ENCODE measurements at regions not wholly inside any gene's neighbourhood (a gene's known extent, or its start where the extent isn't known, plus 50 kb on each side); places are given as distances from the start of the nearest gene placed in this dataset.

DNA sequence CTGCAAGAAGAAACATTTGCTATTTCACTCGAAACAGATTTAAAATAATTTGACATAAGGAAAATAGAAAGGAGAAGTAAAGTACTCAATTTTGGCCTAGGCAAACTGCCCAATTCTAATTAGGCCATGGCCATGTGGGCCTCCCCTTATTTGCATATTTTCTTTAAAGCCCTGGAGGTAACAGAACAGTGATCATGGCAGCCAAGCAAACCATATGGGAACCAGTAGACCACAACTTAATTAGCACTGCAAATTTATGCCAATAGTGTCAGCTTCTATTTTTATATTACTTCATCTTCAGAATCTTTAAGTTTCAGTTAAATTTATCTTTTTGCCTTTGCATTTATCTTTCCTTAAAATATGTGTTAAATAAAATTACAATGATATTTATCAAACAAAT, 63.3 kb upstream of the THSD7A start:
- DNase-seq (ENCODE audit: low read depth) = no peak

DNA sequence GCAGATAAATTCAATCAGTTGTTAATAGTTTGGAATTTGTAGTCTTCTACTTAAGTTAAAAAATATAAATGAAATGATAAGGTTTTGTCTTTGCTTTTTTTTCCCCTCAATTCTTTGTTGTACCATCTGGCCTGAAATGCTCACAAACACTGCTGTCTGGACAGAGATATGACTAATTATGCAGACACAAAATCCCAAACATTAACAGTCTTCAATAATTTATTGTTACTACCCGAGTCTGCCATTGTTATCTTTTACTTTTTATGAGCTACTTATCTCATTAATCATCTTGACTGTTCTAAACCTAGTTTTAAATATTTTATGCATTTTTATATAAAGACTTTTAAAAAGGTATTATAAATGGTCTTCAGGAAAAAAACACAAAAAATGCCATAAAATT, 64.7 kb upstream of the THSD7A start:
- no peak for DNase-seq (ENCODE audit: low read depth)

DNA sequence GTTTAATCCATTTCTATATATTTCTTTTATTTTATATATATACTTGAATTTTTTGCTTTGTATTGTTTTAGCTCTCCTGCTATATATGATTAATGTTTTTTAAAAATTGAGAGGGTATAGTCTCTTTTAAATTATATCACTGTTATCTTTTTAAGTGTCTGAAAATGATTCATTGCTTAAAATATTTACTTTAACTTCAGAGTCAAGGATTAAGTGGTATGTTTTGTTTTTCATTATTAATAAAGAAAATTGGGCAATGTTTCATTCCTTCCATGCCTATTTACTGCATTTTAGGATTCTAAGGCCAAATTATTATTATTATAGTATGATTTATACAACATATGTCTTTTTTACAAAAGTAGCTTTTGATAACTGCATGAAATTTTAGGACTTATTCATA, 67.2 kb upstream of the THSD7A start:
- DNase-seq (ENCODE audit: low read depth) = no peak

DNA sequence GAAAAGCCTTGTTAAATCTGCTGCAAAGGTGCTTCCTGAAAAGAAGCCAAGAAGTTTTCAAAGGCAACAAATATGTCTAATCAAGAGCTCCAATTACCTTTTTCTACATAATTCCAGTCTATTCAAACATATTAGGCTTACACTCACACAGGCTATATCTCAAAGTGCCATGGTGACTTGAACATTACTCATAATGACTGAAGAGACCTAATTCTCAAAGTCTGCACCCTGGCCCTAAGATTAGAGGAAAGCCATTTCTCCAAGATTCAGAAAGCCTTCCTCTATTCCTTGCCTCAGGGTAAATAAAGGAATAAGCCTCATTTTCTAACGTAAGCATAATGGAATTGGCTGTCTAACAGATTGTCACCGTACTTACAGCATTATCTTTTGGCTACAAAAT, 78.3 kb upstream of the THSD7A start:
- no peak for DNase-seq (ENCODE audit: low read depth)

DNA sequence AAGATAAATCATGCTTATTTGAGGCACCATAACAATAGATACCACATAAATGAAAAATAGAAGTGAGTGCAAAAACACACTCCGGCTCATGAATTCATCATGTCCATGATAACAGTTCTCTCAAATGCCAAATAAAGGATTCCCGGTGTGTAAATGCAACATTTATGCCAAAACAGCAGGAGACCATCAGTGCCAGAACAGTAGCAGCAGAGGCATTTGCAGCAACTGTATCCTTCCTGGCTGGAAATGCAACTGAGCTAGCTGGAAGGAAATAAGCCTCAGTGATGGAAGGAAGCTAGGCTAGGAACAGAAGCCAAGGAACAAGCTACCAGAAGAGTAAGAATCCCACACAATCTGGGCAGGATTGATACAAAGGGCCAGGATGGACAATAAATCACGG, 79.9 kb upstream of the THSD7A start:
- no peak for DNase-seq (ENCODE audit: low read depth)

DNA sequence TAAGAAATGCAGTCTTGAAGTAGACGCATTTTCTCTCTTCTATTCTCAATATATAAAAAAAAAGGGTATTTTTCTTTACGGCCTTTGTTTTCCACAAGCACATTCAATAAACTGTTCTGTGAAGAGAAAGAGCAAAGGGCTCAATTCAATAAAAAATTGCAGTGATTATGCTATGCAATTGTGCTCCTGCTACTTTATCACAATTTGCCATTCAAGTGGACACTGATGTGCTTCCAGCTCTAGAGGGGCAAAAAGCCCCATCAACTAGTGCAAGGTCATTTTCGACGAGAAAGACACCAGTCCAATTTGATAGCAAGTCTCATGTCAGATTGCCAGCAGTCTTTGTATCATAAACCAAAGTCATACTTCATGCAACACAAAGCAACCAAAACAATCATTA, 82.6 kb upstream of the THSD7A start:
- DNase-seq (ENCODE audit: low read depth) = no peak

DNA sequence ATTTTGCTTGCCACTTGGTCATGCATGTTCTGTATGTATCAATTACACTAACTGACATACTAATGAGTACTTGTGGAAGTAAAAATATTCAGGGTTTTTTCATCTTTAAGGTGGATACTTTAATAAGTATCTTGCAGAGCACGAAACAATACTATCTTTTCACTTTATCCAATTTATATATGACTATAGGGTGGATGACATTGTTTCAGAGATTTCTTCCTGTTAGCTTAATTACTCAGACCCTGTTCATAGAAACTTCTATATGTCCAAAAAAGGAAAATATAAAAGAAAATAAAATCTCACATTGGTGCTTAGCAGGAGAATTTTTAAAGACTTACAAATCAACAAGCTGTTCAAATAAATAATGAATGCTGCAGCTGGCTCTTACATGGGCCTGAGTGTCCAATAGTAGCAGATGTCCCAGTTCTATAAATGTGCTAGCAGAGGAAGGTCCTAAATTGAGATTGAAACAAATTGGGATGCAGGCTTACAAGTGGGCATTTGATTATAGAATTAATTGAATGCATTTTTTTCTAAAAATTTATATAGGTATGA, 91.5 kb upstream of the THSD7A start:
- no peak for DNase-seq (ENCODE audit: low read depth)

DNA sequence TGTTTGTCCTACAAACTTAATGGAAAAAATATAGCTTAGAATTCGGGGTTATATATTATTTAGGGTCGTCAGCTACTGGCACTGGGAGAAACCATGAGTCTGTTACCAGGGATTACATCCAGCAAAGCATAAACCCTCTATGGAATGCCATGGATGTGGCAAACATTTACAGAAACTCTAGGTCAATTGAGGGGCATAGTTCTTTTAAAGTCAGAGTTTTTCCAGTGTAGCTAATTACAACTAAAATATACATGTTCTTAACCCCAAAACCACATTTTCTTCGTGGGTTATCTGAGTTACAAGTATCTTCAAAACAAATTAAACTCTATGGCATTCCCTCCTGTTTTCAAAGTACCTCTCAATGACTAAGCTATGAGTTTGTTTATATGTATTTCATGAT, 99.3 kb upstream of the THSD7A start:
- DNase-seq (ENCODE audit: low read depth) = peak; percentile 1

DNA sequence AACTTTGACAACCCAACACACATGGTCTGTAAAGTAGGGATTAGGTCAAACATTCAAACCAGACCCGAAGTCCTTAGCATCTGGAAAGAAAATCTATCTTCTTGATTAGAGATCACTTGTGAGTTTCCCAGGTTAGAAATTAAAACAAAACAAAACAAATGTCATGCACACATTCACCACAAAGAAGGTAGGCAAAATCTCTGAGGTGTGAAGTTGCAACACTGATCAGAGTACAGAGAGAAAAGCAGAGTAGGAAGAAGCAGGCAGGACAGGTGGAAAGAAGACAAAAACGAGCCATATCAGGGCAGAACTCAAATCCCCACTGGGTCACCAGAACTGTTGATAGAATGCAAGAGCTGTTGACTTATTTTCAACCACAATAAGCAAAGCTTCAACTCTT, 102.8 kb upstream of the THSD7A start:
- DNase-seq (ENCODE audit: low read depth) = no peak

DNA sequence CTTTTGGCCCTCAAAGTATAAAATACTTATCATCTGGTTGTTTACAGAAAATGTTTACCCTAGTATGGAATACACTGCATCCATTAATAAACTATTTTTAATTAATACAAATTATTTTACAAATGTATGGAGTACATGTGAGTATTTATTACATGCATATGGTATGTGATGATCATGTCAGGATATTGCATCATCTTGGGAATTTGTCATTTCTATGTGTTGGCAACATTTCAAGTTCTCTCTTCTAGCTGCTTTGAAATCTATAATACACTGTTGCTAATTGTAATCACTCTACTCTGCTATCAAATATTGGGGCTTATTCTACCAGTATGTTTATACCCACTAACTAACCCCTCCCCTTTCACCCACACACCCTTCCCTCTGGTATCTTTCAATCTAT, 103.9 kb upstream of the THSD7A start:
- DNase-seq (ENCODE audit: low read depth) = no peak

DNA sequence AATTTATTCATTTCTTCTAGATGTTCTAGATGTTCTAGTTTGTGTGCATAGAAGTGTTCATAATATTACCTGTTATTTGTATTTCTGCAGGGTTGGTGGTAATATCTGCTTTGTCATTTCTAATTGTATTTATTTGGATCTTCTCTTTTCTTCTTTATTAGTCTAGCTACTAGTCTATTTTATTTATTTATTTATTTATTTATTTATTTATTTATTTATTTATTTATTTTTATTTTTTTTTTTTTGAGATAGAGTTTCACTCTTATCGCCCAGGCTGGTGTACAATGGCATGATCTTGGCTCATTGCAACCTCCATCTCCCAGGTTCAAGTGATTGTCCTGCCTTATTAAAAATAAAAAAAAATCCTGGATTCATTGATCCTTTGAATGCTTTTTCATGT, 114.8 kb upstream of the THSD7A start:
- no peak for DNase-seq (ENCODE audit: low read depth)

DNA sequence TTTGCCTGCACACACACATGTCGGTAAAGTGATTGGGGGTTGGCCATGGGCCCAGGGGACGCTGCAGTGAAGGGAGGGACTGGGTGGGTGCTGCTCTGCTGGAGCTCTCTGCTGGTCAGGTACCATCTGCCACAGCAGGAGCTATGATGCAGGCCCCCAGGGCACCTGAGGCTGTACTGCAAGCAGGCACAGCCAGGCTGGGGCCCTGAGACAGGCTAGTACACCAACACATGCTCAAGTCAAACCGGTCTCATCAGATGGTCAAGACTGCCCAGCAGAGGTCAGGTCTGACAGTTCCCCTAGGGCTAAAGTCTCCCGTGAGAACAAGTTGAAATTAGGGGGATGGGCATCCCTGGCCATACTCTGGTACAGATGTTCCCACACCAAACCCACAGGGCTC, 118.3 kb upstream of the THSD7A start:
- no peak for DNase-seq (ENCODE audit: low read depth)

DNA sequence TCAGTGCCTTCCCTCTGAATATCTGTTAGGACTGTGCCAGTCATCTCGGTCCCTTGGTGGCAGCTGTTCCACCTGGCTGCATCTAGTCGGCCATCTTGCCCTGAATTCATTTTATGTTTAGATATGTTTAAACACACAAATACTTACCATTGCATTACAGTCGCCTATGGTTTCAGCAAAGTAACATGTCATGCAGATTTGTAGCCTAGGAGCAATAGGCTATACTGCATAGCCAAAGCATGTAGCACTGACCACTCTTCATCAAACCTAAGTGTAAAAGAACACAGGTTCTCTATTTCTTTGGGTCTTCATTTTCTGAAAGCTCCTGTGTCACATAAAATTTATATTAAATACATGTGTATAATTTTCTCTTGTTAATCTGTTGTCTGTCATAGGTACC, 118.9 kb upstream of the THSD7A start:
- DNase-seq (ENCODE audit: low read depth) = no peak

DNA sequence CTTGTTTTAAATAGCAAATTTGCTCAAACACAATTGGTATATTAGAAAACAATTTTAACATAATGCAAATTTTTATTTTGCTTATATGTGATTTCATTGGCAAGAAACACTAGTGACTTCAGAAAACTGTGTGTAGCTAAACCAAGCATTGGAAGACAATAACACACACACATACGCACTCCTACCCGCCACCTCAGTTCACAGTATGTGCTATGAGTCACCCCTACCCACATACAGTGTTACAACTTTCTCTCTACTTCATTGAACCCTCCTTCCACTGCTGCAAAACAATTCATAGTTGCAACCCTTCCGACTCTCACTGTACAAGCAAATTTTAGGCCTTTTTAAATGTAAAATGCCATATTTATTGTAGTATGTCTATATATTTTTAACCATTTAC, 119.9 kb upstream of the THSD7A start:
- DNase-seq (ENCODE audit: low read depth) = no peak

DNA sequence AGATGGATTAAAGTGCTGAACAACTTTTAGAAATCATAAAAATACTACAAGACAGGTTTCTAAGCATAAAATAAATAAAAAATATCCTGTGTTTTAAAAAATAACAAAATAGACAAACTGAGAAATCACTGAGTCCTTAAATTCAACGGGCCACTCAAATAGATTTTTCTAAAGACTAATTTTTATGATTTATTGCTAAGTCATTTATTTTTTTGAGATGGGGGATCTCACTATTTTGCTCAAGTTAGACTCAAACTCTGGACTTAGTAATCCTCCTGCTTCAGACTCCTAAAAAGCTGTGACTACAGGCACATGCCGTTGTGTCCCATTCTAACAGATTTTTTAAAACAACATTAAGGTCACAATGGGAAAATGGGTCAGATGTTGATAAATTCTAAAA, 121.0 kb upstream of the THSD7A start:
- no peak for DNase-seq (ENCODE audit: low read depth)

DNA sequence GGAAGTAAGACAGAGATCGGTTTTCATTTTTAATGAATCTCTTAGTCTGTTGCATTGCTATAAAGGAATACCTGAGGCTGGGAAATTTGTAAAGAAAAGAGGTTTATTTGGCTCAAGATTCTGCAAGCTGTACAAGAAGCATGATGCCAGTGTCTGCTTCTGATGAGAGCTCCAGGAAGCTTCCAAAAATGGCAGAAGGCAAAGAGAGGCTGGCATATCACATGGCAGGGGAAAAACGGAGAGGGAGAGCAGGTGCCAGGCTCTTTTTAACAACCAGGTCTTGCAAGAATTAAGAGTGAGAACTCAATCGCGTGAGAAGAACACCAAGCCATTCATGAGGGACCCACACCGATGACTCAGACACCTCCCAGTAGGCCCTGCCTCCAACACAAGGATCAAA, 125.0 kb upstream of the THSD7A start:
- no peak for DNase-seq (ENCODE audit: low read depth)

DNA sequence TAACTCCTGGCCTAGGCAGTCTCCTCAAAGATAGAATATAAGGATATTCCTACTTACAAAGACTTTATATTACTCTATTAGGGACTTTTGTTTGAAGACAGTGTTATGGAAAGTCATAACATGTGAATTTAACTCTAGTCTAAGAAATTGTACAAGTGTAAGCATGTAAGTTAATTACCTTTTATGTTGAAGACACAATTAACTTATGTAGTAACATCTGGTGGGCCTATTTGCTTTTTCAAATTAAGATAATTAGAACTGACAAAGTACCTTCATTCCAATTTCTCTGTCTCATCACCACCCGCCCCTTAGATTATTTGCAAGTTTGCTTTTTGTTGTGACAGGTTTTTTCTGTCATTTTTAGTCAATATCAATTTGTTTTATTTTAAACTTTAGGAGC, 126.0 kb upstream of the THSD7A start:
- DNase-seq (ENCODE audit: low read depth) = no peak

DNA sequence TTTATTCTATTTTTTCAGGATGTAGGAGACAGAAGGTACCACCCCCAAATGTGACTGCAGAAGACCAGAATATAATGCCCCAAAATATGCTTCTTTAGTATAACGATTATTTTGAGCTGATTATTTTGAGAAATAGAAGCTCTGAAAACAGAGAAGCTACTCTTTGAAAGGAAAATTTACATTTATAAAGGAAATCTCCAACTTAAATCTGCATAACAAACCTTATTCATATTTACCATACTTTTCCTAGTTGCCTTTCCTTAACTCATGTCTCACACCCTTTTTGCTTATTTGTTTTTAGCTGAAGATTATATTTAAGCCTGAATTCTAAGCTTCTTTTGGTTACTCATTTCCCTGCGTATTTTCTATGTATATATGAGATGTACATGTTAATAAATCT, 127.1 kb upstream of the THSD7A start:
- DNase-seq (ENCODE audit: low read depth) = no peak

DNA sequence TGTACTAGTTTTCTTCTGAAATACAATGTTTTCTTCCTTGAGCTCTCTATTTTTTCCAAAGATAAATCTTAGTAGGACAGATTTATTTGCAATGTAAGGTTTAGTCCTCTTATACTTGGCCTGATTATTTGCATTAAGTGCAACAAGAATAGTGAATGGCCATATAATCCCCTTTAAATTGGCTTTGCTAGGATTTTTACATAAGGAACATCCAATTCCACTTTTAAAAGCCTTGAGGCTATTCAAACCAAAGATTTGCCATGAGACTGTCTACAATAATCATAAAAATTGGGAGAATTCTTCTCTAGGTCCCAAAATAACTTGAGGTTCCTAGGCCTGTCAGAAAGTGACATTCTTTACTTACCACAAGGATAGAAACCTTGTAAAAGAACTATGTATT, 128.6 kb upstream of the THSD7A start:
- no peak for DNase-seq (ENCODE audit: low read depth)

DNA sequence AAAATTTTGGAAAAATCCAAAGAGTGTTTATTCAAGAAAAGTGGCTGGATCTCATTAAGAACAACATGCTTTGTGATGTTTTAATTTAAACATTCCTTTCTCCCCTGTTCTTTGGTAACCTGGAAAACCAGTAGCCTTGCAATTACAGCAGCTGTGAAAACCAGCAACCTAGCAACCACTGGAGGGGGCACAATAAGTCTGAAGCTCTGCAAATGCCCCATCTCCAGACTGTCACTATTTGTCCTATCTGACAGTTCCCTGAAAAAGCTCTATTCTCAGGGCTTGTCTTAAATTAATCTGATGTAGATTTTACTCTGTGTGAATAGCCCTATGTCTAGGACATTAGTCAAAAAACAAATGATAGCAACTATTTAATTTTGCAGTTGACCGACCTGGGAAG, 137.6 kb upstream of the THSD7A start:
- no peak for DNase-seq (ENCODE audit: low read depth)

DNA sequence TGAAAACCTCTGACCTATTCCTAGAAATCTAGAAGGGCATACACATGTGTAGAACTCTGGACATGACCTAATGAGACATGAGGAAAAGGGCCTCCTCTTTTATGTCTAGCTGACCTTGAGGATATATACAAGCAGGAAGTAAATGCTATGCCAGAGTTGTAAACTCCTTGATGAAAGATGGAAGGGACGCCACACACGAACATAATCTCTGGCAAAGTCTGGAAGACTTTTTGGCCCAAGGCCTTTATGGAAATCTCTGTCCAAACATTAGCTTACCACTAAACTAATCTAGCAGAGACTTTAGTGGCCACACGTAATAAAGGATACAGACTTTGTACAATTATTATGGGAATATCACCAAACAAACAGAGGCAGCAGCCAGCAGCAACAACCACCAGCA, 138.1 kb upstream of the THSD7A start:
- no peak for DNase-seq (ENCODE audit: low read depth)

DNA sequence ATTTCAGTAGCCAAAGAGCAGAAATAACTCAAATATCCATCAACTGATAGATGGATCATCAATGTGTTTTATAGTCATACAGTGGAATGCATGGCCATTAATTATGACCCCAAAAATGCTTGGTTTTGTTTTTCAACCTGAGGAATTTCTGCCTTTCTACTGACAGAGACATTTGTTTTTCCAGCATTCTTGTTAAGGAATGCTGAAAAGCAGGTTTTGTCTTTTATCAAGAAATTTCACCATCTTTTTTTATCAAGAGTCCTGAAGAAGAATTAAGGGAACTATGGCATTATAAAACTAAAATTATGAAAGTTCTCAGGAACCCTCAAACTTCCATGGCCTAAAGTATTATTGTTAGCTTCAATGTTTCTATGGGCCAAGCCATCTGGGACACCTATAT, 153.4 kb upstream of the THSD7A start:
- no peak for DNase-seq (ENCODE audit: low read depth)

DNA sequence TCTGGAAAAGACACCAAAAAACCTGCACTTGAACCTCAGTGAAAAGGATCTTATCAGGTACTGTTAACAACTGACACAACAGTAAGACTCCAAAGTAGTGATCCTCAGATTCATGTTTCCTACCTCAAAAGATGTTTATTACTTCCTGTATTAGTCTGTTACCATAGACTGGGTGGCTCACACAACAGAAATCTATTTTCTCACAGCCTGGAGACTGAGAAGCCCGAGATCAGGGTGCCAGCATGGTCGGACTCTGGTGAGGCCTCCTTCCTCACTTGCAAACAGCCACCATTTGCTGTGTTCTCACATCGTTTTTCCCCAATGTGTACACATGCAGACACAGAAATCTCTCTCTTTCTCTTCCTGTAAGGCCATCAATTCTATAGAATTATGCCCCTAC, 154.0 kb upstream of the THSD7A start:
- DNase-seq (ENCODE audit: low read depth) = no peak

DNA sequence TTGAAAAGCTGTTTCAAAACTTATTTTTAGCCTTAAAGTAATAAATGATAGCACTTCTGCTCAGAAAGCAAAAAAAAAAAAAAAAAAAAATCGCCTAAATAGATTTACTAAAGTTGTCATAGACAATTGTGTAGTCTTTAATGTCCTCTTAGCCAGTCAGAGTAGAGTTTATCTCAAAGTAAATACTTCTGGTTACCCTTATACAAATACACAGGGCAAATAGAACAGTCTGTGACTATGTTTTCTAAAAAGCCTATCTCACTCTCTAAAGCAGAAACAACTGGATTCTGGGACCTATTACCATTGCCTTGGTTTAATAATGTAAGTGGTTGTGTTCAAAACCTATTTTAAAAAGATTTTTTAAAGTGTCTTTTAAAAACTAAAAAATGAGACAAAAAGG, 156.2 kb upstream of the THSD7A start:
- no peak for DNase-seq (ENCODE audit: low read depth)

DNA sequence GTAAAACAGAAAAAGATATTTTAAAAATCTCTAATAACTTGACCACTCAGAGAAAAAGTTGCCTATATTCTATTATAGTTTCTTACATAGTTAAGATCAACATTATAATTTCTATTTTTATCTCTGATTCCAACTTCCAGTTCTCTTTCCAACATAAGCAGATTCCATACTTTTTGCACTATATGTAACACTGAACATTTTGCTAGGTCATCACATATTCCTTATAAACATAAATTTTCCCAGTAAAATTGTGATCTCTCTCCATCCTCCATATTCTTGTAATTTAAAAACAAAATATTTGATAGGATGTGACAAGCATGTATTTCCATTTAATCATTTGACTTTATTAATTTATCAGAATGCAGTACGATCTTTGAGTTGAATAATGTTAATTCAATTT, 170.4 kb upstream of the THSD7A start:
- no peak for DNase-seq (ENCODE audit: low read depth)
